Retinal pigment epithelial cell (primary cell): ENCODE measurements at regions not wholly inside any gene's neighbourhood (a gene's known extent, or its start where the extent isn't known, plus 50 kb on each side); places are given as distances from the start of the nearest gene placed in this dataset.

Experiments used
- DNase-seq: peaks from one replicate; pipeline ENCODE4 v3.0.0-alpha.2; 2010; ENCODE audit warnings: low read depth
- H3K4me3 ChIP-seq: 2 replicates; pipeline ENCODE4 v1.5.1; 2011; ENCODE audit warnings: mild to moderate bottlenecking, low read length, control low read depth, moderate library complexity
- CTCF ChIP-seq: conservative IDR thresholded peaks from 2 replicates; pipeline ENCODE4 v1.5.1; 2011; ENCODE audit warnings: low read depth, low read length, control low read depth, inconsistent platforms

DNA sequence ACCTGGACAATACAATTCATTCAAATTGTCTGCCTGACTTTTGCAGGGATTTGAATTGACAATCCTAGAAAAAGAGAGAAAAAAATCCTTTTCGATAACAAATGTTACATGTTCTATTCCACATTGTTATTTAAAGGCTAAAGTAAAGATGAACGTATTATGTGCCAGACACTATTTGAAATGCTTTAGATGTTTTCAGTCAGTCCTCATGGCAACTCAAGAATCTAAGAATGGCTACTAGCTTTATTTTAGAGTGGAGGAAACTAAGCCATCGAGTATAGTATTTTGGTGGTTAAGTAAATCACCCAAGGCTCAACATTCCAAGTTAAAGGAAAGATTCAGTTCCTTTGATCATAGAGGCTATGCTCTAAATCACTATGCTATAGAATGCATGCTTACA, 558.6 kb upstream of the MAN1A1 start:
- TF ChIP-seq CTCF = no peak
- DNase-seq = no peak
- H3K4me3 ChIP-seq = no peak overlapping the region

DNA sequence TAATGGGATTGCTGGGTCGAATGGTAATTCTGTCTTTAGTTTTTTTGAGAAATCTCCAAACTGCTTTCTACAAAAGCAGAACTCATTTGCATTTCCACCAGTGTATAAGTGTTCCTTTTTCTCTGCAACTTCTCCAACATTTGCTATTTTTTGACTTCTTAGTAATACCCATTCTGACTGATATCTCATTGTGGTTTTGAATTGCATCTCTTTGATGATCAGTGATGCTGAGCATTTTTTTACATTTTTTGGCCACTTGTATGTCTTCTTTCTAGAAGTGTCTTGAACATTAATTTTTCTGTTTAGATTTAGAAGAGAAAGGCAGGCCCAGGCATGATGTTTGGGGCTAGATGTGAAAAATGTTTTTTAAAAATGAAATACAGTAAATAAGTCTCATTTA, 553.1 kb upstream of the MAN1A1 start:
- TF ChIP-seq CTCF = no peak
- H3K4me3 ChIP-seq = no peak overlapping the region
- DNase-seq = no peak

GRCh38 chr6:119896806-119897205, 547.2 kb upstream of the MAN1A1 start:
- DNase-seq = no peak
- TF ChIP-seq CTCF = no peak
- no peak overlapping the region for H3K4me3 ChIP-seq

DNA sequence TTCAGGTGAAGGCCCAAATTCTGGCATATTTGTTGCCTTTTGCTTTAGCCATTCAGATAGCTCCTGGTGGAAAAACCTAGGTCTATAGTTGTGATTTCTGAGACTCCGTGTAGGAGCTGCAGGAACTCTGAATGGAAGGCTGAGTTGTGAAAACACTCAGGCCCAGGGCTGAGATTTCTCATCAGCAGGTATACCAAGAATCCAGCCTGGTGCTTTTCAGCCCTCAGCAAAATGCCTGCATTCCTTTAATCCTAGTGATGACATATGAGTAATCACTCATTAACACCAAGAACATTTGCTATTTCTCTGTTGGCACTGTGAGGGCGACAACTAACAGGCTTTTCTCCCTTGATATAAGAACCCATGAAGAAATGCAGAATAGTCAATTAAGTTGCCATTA, 546.1 kb upstream of the MAN1A1 start:
- TF ChIP-seq CTCF = no peak

GRCh38 chr6:119894811-119895210, 545.2 kb upstream of the MAN1A1 start:
- no peak for TF ChIP-seq CTCF
- no peak overlapping the region for H3K4me3 ChIP-seq
- DNase-seq = no peak

More for the DNA sequence above, 546.1 kb upstream of the MAN1A1 start:
- DNase-seq = peak; percentile 80
- H3K4me3 ChIP-seq = no peak overlapping the region

DNA sequence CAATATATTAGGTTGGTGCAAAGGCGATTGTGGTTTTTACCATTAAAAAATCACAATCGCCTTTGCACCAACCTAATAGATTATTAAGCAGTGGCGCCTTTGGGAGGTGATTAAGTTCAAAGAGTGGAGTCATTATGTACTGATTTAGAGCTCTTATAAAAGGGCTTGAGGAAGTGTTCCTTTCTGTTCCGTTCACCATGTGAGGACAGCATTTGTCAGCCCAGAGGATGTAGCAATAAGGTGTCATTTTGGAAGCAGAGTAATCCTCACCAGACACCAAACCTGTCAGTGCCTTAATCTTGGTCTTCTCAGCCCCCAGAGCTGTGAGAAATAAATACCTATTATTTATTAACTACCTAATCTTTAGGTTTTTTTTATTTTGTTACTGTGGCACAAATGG, 542.1 kb upstream of the MAN1A1 start:
- TF ChIP-seq CTCF = no peak
- no peak for DNase-seq
- H3K4me3 ChIP-seq = no peak overlapping the region

GRCh38 chr6:119891206-119891605, 541.6 kb upstream of the MAN1A1 start:
- no peak for DNase-seq
- no peak overlapping the region for H3K4me3 ChIP-seq
- TF ChIP-seq CTCF = no peak
